HG02588 (cell line): ENCODE measurements at regions not wholly inside any gene's neighbourhood (a gene's known extent, or its start where the extent isn't known, plus 50 kb on each side); places are given as distances from the start of the nearest gene placed in this dataset.

Source experiments
- ATAC-seq: cut with Tn5 transposase; IDR thresholded peaks from one replicate; pipeline ENCODE4 v1.9.1; 2021; ENCODE audit warnings: mild to moderate bottlenecking, moderate library complexity; ENCODE audit not compliant: unreplicated experiment

DNA sequence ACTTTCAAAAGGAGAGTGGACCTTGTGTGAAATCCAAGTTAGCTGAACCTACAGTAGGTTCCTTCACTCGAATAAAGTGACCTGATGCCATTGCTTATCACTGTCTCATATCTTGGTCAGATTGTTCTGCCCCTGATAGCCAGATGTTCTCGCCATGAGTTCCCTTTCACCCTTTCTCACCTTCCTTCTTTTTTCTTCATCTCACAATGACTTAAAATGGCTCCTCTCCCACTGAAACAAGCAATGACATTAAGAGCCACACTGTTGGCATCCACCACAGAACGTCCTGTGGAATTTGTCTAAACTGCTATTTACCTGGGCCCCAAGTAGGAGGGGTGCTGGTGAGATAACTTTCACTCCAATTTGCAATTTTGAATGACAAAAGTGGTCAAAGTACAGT, 227.6 kb upstream of the PPP1R2C start:
- no peak for ATAC-seq

GRCh38 chrX:43008356-43008755, 230.4 kb upstream of the PPP1R2C start:
- ATAC-seq: no peak

DNA sequence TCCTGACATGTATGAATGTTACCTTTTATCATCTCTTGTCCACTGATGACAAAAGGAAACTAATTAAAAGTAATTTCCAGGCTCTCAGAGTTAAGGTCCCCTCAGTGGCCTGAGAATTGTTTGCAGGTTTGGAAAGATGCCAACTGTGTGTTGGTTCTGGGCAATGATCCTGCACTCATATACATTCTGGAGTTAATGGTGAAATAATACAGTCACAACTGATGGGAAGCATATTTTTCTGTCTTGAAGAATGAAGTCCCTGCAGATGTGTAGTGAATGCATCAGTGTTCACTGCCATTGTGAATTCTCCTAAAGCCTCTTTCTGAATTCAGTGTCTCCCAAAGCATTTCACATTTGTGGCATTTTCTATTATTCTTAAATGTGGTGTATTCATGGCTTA, 238.1 kb upstream of the PPP1R2C start:
- no peak for ATAC-seq

DNA sequence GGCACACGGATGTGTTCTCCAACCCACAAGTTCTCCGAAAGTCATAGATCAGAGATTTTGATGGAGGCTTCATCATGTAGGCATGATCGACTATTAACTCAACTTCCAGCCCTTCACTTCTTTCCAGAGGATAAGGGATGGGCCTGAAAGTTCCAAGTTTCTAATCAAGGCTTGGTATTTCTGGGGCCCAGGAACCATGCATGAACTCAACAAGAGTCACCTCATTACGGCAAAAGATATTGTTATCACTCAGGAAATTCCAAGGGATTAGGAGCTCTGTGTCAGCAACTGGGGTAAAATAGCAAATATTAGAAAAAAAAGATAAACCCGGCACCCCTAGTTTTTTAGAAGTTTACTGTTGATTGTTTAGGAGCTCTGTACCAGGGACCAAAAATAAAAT, 240.1 kb upstream of the PPP1R2C start:
- no peak for ATAC-seq

- ATAC-seq: no peak
Measured at GRCh38 chrX:43019021-43019420, 241.1 kb upstream of the PPP1R2C start.

DNA sequence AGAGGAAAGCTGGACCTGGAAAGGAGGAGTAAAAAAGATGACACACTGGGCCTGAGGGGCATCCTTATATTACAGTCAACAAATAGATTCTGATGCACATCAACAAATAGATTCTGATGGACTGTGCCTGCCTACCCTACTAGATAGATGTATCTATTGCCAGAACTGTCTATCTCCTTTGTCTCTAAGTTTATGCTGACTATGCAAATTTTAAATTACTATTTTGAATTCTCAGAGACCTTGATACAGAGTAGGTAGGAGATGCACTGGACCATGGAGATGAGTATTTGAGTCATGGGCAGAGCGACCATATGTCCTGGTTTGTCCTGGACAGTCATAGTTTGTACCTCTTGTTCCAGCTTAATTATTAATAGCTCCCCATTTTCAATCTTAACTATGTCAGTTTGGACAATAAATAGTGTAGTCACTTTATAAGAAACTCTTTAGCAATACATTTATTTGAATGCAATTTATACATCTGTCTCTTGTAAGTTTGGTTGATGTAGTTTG, 247.9 kb upstream of the PPP1R2C start:
- ATAC-seq: no peak

DNA sequence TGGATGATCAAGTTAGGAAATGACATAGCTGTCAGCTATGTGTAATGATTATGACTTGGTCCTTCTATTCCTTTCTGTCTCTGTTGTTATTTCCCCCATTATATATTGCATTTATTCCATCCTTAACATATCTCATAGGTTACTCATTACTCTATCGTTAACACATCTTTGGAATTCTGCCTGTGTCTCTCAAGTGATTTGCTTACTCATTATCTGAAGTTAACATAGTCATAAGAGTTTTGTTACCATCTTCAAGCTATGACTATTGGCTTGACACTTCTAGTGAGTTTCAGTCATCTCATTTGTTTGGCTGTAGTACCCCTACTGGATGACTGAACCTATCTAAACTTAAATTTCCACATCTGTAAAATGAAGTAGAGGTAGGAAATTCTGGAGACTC, 286.1 kb upstream of the PPP1R2C start:
- ATAC-seq: no peak

DNA sequence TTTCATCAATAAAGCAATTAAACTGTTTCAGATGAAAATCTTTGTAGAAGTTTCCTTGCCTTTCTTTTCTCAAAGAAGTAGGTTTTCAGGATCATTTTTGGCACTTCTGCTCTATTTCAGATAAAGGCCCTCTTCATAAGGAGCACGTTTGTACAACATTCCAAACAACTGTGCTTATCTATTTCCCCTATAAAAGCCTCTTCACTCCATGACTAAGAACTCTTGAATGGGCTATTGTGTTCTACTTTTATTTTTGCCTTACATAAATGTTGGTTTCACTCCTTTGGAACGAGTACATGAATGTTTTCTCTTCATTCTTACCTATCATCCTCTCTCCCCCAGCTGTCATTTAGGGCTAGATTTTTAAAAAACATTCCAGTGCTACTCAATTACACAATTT, 288.0 kb upstream of the PPP1R2C start:
- no peak for ATAC-seq

DNA sequence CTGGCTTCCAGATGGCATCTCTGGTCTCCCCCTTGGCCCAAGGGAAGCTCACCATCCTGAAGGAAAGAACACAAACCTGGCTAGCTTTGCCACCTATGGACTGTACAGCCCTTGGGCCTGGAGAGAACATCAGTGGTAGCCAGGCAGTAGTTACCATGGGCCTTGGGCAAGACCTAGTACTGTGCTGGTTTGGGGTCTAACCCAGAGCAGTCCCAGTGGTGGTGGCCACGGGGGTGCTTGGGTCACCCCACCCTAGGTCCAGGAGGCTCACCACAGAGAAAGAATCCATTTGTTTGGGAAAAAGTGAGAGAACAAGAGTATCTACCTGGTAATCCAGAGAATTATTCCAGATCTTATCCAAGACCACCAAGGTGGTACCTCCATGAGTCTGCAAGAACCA, 290.7 kb upstream of the PPP1R2C start:
- no peak for ATAC-seq

DNA sequence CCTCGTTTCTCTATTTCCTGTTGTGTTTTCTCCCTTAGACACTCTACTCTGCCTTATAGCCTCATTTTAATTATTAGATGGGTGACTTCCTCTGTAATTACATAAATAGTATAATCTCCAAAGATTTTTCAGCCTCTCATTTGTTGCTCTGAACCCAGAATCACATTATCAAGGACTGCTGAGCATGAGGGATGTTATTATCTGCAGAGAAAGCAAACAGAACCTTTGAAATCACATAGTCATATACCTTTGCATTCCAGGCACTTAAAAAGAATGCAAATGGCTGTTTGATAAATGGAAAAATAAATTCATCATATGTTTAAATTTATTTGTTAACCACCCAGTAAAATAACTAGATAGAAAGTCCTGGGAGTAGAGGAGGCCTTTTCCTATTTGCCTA, 305.1 kb upstream of the PPP1R2C start:
- no peak for ATAC-seq

DNA sequence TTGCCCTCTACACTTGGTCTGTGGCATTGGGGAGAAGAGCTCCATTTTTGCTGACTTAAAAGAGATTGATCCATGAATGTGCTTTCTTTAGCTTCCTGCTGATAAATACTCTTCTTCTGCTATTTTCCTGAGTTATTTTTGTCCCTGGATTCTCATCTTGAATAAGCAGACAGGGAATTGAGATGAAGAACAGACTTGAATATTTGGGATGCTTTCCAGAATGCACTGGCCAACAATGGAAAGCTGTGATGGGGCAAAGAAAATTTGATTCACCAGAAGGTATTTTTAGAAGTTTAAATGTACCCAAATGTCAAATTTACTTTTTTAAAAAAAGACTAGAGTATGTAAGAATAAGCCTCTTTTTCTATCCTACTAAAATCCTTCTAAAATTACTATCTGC, 309.9 kb upstream of the PPP1R2C start:
- ATAC-seq: no peak

GRCh38 chrX:43096830-43097229, 318.9 kb upstream of the PPP1R2C start:
- no peak for ATAC-seq

DNA sequence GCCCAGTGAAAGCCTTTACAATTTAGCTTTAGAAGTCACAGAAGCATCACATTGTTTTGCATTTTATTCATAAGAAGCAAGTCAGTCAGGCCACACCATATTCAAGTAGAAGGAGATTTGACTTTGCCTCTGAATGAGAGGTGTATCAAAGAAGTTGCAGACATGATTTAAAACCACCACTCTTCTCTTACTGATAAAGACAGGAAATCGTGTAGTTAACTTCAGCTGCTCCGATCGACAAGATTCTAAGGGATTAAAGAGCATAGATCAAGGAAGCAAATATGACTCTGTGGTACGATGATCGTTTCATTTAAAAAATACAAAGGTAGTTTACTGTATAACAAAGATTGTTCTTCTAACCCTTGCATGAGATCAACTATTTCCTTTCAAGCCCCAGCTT, 328.0 kb upstream of the PPP1R2C start:
- no peak for ATAC-seq

DNA sequence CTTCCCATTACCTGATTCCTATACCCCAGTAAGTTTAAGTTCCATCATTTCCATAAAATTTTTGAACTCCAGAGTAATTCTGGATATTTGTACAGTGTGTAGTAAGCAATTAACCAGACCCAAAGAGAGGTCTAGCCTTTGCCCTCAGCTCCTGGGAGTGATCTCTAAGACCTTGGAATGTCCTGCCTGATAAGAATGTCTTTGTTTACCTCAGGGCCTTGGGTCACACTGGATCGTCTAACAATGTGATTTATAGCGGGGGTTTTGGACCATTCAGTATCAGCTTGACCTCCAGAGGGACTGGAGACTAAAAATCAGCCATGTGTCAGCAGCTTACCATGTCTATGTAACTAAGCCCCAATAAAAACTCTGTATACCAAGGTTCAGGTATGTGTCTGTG, 330.9 kb upstream of the PPP1R2C start:
- no peak for ATAC-seq

DNA sequence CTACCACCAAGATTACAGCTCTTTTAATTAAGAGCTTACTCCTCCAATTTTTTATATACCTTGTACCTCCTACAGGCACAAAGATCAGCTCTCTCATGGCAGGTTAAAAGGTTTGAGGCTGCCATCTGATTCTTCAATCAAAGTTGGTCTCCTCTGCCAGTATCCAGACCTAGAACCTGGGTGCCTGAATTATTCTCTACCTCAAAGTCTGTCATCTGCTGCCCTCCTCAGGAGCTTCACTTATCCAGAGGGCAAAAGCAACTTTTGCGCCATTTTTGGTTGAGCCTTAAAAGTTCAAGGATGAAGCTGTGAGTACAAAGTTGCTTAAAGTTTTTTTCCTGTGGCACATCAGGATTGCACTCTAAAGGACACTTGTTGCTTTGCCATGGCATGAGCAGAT, 343.7 kb upstream of the PPP1R2C start:
- ATAC-seq: no peak

GRCh38 chrX:43139645-43140044, 361.7 kb upstream of the PPP1R2C start:
- no peak for ATAC-seq

DNA sequence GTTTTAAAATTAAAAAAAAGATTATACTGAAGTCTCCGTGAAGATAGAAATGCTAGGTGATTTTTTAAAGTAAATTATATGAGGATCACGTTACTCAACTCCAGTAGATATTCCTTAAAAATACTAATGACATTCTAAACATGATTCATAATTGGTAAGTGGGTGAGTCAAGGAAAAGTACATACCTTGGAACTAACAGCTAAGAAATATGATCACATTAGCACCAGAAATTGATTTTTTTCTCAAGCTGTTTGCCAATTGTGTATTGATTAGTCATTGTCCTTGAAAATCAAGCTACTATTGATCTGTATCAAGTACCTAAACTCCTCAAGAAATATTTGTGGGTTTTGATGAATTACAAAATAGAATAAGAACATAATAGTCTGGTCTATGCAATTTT, 362.6 kb upstream of the PPP1R2C start:
- no peak for ATAC-seq

GRCh38 chrX:43141885-43142284, 363.9 kb upstream of the PPP1R2C start:
- ATAC-seq: no peak

DNA sequence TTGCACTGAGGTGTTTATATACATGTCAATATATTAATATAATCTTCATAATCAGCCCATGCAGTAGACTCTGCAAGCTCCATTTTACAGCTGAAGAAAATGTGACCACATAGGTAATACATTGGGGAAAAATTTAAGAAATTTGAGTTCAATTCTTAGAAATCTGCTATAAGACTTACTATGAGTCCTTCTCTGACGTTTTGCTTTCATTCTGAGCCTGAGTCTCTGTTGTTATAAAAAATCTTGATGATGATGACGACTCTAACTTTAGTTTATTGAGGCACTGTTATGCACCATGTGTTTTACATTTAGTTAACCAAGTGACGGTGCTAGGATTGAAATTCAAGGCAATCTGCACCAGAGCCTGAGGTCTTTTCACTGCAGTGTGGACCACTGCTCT, 370.3 kb upstream of the PPP1R2C start:
- ATAC-seq: no peak

DNA sequence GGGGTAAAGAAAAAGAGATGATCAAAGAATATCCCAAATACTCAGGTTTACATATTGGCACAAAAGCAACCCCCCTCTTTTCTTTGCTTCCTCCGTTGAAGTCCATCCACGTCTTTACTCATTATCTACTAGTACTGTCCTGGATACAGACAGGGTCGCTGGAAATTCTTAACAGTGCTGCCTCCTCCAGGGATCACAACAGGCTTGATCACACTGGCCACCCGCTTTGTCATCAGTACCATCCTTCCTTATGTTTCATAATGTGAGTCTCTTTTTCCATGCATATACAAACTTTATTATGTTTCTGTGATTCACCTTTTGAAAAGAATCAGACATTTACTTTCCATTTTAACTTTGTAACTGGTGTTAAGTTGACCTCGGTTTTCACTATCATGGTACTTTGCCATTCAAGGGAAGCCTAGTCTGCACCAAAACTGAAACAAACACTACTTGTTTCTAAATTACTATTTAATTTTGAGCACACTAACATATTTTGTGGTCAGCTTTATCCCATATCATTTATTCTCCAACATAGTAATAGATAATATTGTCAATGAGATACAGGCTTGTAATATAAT, 387.5 kb upstream of the PPP1R2C start:
- ATAC-seq: no peak

DNA sequence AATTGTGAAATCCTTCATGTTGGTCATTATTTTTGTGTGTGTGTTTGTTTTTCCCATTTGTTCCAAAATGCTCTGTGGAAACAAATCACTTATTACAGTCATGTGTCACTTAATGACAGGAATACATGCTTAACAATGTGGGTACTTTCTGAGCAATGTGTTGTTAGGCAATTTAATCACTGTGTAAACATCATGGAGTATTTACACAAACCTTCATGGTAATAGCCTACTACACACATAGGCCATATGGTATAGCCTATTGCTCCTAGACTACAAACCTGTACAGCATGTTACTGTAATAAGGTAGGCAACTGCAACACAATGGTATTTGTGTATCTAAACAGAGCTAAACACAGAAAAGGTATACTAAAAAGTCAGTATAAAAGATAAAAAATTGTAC, 388.9 kb upstream of the PPP1R2C start:
- no peak for ATAC-seq

DNA sequence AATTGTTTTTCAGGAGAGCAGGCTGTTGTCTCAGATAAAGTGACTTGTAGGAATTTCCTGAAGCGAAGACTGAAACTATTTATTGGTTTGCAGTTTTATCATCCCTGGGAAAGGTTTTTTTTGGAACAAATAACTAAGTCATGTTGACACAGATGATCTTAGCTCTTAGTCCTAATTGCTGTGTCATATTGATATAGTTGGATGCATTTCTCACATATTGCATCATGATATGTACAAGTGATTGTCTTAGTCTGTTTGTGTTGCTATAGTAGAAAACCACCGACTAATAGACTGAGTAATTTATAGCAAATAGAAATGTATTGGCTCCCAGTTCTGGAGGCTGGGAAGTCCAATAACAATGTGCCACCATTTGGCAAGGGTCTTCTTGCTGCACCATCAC, 397.5 kb upstream of the PPP1R2C start:
- ATAC-seq: no peak

- no peak for ATAC-seq
Measured at GRCh38 chrX:43176686-43177085, 398.7 kb upstream of the PPP1R2C start.

DNA sequence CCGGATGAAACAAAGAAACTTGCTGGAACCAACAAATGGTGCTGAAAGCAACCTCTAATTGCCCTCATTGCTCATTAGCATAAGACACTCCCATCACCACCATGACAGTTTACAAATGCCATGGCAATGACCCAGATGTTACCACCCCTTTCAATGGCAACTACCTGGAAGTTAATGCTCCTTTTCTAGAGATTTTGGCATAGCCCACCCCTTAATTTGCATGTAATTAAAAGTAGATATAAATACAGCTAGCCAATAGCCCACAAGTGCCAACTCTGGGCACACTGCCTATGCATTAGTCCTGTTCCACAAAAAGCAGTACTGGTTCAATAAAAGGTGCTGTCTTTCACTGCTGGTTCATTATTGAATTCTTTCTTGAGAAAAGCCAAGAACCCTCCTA, 410.3 kb upstream of the PPP1R2C start:
- ATAC-seq: no peak
